Stimulated activated CD4-positive, alpha-beta T cell treated with anti-CD3 and anti-CD28 coated beads, Interleukin-4, amount 100 ng/mL, for 24 hours (primary cell): ENCODE measurements at regions not wholly inside any gene's neighbourhood (a gene's known extent, or its start where the extent isn't known, plus 50 kb on each side); places are given as distances from the start of the nearest gene placed in this dataset.
"Not testable (repeated sequence)": the region's sequence is repeated elsewhere in the genome, so short reads cannot be mapped to it uniquely, and the experiment has no call there.

Source experiments
- DNase-seq: peaks from one replicate; pipeline ENCODE4 v3.0.0-alpha.2; 2020

GRCh38 chr4:116101321-116101720, 984.1 kb downstream of the TRAM1L1 start:
- DNase-seq, result no peak

GRCh38 chr4:116099596-116099995, 985.8 kb downstream of the TRAM1L1 start:
- DNase-seq, result no peak

GRCh38 chr4:116097353-116097752, 983.9 kb upstream of the NDST4 start:
- DNase-seq, result not testable (repeated sequence)

- no peak for DNase-seq
Observed at GRCh38 chr4:116092961-116093360, 979.5 kb upstream of the NDST4 start.

- DNase-seq, result no peak
Observed at GRCh38 chr4:116088771-116089170, 975.4 kb upstream of the NDST4 start.

GRCh38 chr4:116082808-116083366, 969.5 kb upstream of the NDST4 start:
- DNase-seq, result no peak

GRCh38 chr4:116073051-116073450, 959.6 kb upstream of the NDST4 start:
- no peak for DNase-seq

GRCh38 chr4:116070283-116070682, 956.9 kb upstream of the NDST4 start:
- DNase-seq, result no peak

- no peak for DNase-seq
Observed at GRCh38 chr4:116066711-116067245, 953.4 kb upstream of the NDST4 start.

- no peak for DNase-seq
Observed at GRCh38 chr4:116064331-116064730, 950.9 kb upstream of the NDST4 start.

GRCh38 chr4:116059361-116059760, 945.9 kb upstream of the NDST4 start:
- no peak for DNase-seq

GRCh38 chr4:116058129-116058528, 944.7 kb upstream of the NDST4 start:
- no peak for DNase-seq

- no peak for DNase-seq
Observed at GRCh38 chr4:116055857-116056827, 942.7 kb upstream of the NDST4 start.

GRCh38 chr4:116027311-116027710, 913.9 kb upstream of the NDST4 start:
- DNase-seq, result no peak

- DNase-seq, result no peak
Observed at GRCh38 chr4:116024954-116025708, 911.7 kb upstream of the NDST4 start.

GRCh38 chr4:116023049-116023448, 909.6 kb upstream of the NDST4 start:
- no peak for DNase-seq

GRCh38 chr4:116020141-116020722, 906.8 kb upstream of the NDST4 start:
- no peak for DNase-seq

- no peak for DNase-seq
Observed at GRCh38 chr4:116018831-116019230, 905.4 kb upstream of the NDST4 start.

- no peak for DNase-seq
Observed at GRCh38 chr4:116016201-116016600, 902.8 kb upstream of the NDST4 start.

- no peak for DNase-seq
Observed at GRCh38 chr4:116015549-116015948, 902.1 kb upstream of the NDST4 start.

GRCh38 chr4:116015062-116015461, 901.6 kb upstream of the NDST4 start:
- no peak for DNase-seq

- DNase-seq, result no peak
Observed at GRCh38 chr4:116010923-116011322, 897.5 kb upstream of the NDST4 start.

GRCh38 chr4:116005806-116006088, 892.3 kb upstream of the NDST4 start:
- DNase-seq, result no peak
